A549 (cell line): ENCODE measurements at regions not wholly inside any gene's neighbourhood (a gene's known extent, or its start where the extent isn't known, plus 50 kb on each side); places are given as distances from the start of the nearest gene placed in this dataset.

Experiments
- BHLHE40 ChIP-seq: IDR thresholded peaks from 2 replicates; pipeline ENCODE4 v1.6.1; 2012; ENCODE audit warnings: low read depth, low read length, inconsistent platforms
- EP300 ChIP-seq, 2 experiments: fragments of >200 bp; sonication (Bioruptor Twin); formaldehyde crosslinking; IDR thresholded peaks; 2 replicates in 1 of 2; 3 replicates in 1 of 2; pipeline ENCODE4 v1.6.1; 2016 to 2017
- RAD21 ChIP-seq, 2 experiments: fragments of >200 bp in 1 of 2; sonication (Bioruptor Twin) in 1 of 2; formaldehyde crosslinking in 1 of 2; IDR thresholded peaks in 1 of 2; conservative IDR thresholded peaks in 1 of 2; 2 replicates in 1 of 2; 3 replicates in 1 of 2; pipeline ENCODE4 v1.6.1; 2012 to 2018; ENCODE audit warnings: inconsistent platforms in 1 of 2
- RFX5 ChIP-seq: fragments of 450-650 bp; IDR thresholded peaks from 2 replicates; pipeline ENCODE4 v1.7.1; 2014; ENCODE audit warnings: antibody characterized with exemption, mild to moderate bottlenecking, moderate library complexity
- TP53 ChIP-seq: fragments of 250-450 bp; sonication (Bioruptor Pico); IDR thresholded peaks from 2 replicates; pipeline ENCODE4 v1.5.0; 2021; ENCODE audit warnings: mild to moderate bottlenecking, moderate library complexity
- ZC3H11A ChIP-seq: fragments of 450-650 bp; IDR thresholded peaks from 2 replicates; pipeline ENCODE4 v1.6.1; 2014; ENCODE audit warnings: antibody characterized with exemption, mild to moderate bottlenecking
- TF ChIP-seq, protein P1 (sequence below): fragments of >200 bp; sonication (Bioruptor Twin); formaldehyde crosslinking; IDR thresholded peaks from 3 replicates; pipeline ENCODE4 v1.5.1; 2016

- no peak for TF ChIP-seq TP53
- no peak for TF ChIP-seq BHLHE40
- TF ChIP-seq, protein P1, sequence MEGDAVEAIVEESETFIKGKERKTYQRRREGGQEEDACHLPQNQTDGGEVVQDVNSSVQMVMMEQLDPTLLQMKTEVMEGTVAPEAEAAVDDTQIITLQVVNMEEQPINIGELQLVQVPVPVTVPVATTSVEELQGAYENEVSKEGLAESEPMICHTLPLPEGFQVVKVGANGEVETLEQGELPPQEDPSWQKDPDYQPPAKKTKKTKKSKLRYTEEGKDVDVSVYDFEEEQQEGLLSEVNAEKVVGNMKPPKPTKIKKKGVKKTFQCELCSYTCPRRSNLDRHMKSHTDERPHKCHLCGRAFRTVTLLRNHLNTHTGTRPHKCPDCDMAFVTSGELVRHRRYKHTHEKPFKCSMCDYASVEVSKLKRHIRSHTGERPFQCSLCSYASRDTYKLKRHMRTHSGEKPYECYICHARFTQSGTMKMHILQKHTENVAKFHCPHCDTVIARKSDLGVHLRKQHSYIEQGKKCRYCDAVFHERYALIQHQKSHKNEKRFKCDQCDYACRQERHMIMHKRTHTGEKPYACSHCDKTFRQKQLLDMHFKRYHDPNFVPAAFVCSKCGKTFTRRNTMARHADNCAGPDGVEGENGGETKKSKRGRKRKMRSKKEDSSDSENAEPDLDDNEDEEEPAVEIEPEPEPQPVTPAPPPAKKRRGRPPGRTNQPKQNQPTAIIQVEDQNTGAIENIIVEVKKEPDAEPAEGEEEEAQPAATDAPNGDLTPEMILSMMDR, result no peak
- no peak for TF ChIP-seq RFX5
- no peak for TF ChIP-seq ZC3H11A
- TF ChIP-seq RAD21 (conservative IDR thresholded peaks at IDR 0.05 in 1 of 2, IDR thresholded peaks at IDR 0.05 in 1 of 2), result no peak
- TF ChIP-seq EP300 (IDR thresholded peaks at IDR 0.05), result no peak
Measured at GRCh38 chr15:94145046-94145445, 86.3 kb upstream of the MCTP2 start.
